Suppressor macrophage (primary cell): ENCODE measurements at regions not wholly inside any gene's neighbourhood (a gene's known extent, or its start where the extent isn't known, plus 50 kb on each side); places are given as distances from the start of the nearest gene placed in this dataset.

Experiments used
- DNase-seq, 4 experiments: peaks; one replicate each; pipeline ENCODE4 v3.0.0-alpha.2; 2020 to 2022

GRCh38 chr16:77068402-77068801, 122.6 kb upstream of the MON1B start:
- no peak for DNase-seq

- no peak for DNase-seq
Observed at GRCh38 chr16:77069929-77070328, 121.1 kb upstream of the MON1B start.

GRCh38 chr16:77070683-77071082, 120.3 kb upstream of the MON1B start:
- no peak for DNase-seq

GRCh38 chr16:77076839-77077238, 114.2 kb upstream of the MON1B start:
- DNase-seq = no peak

GRCh38 chr16:77077256-77077922, 113.6 kb upstream of the MON1B start:
- no peak for DNase-seq

- no peak for DNase-seq
Observed at GRCh38 chr16:77085981-77086380, 105.0 kb upstream of the MON1B start.

GRCh38 chr16:77090062-77090461, 100.9 kb upstream of the MON1B start:
- no peak for DNase-seq

- DNase-seq = no peak
Observed at GRCh38 chr16:77093309-77093708, 97.7 kb upstream of the MON1B start.

- DNase-seq = no peak
Observed at GRCh38 chr16:77093999-77094398, 97.0 kb upstream of the MON1B start.

GRCh38 chr16:77111056-77111565, 79.9 kb upstream of the MON1B start:
- peak in 1 of 4 experiments; percentile 14 for DNase-seq

- no peak for DNase-seq
Observed at GRCh38 chr16:77112746-77113145, 78.2 kb upstream of the MON1B start.

- DNase-seq = peak; percentile 1 to 11 (median 8)
Observed at GRCh38 chr16:77113835-77114234, 77.2 kb upstream of the MON1B start.

- DNase-seq = peak in 3 of 4 experiments; percentile 7 to 29 (median 27)
Observed at GRCh38 chr16:77114361-77114760, 76.6 kb upstream of the MON1B start.

- peak; percentile 10 to 58 (median 50) for DNase-seq
Observed at GRCh38 chr16:77116856-77117255, 74.1 kb upstream of the MON1B start.

GRCh38 chr16:77117707-77118106, 73.3 kb upstream of the MON1B start:
- DNase-seq = peak in 2 of 4 experiments; percentile 7

GRCh38 chr16:77131398-77131797, 59.6 kb upstream of the MON1B start:
- no peak for DNase-seq

- DNase-seq = no peak
Observed at GRCh38 chr16:77132051-77132618, 58.9 kb upstream of the MON1B start.

GRCh38 chr16:77133706-77134105, 57.3 kb upstream of the MON1B start:
- DNase-seq = no peak

GRCh38 chr16:77137045-77137444, 53.9 kb upstream of the MON1B start:
- no peak for DNase-seq
